H9 (cell line): ENCODE measurements at regions not wholly inside any gene's neighbourhood (a gene's known extent, or its start where the extent isn't known, plus 50 kb on each side); places are given as distances from the start of the nearest gene placed in this dataset.

Experiments
- DNase-seq: peaks from one replicate; pipeline ENCODE4 v3.0.0-alpha.2; 2017
- H2AFZ ChIP-seq: one replicate; pipeline ENCODE4 v1.6.1; 2013; ENCODE audit warnings: mild to moderate bottlenecking, low read length, control low read depth, moderate library complexity
- H2AK5ac ChIP-seq: 2 replicates; pipeline ENCODE4 v1.6.1; 2013; ENCODE audit warnings: low read length, control low read depth, mixed read lengths; ENCODE audit not compliant: insufficient read length
- H2BK120ac ChIP-seq: one replicate; pipeline ENCODE4 v1.6.1; 2013; ENCODE audit warnings: low read depth, mild to moderate bottlenecking, low read length, control low read depth, inconsistent platforms; ENCODE audit not compliant: poor library complexity, severe bottlenecking
- H2BK12ac ChIP-seq: 2 replicates; pipeline ENCODE4 v1.6.1; 2013; ENCODE audit warnings: low read length, control low read depth, mixed read lengths, low read depth; ENCODE audit not compliant: insufficient read length
- H2BK15ac ChIP-seq: 2 replicates; pipeline ENCODE4 v1.6.1; 2013; ENCODE audit warnings: low read depth, low read length, control low read depth
- H2BK20ac ChIP-seq: one replicate; pipeline ENCODE4 v1.6.1; 2013; ENCODE audit warnings: low read depth, mild to moderate bottlenecking, low read length, control low read depth, inconsistent platforms; ENCODE audit not compliant: poor library complexity, severe bottlenecking
- H2BK5ac ChIP-seq: 2 replicates; pipeline ENCODE4 v1.6.1; 2013; ENCODE audit warnings: low read length, control low read depth, mixed read lengths; ENCODE audit not compliant: insufficient read length
- H3K14ac ChIP-seq: 2 replicates; pipeline ENCODE4 v1.6.1; 2013; ENCODE audit warnings: low read length, control low read depth; ENCODE audit not compliant: insufficient read depth
- H3K18ac ChIP-seq: 2 replicates; pipeline ENCODE4 v1.6.1; 2013; ENCODE audit warnings: low read depth, mild to moderate bottlenecking, mixed read lengths, low read length, control low read depth; ENCODE audit not compliant: insufficient read length
- H3K23ac ChIP-seq: 2 replicates; pipeline ENCODE4 v1.6.1; 2013; ENCODE audit warnings: low read length, control low read depth, mixed read lengths, low read depth; ENCODE audit not compliant: insufficient read length
- H3K23me2 ChIP-seq: 2 replicates; pipeline ENCODE4 v1.6.1; 2013; ENCODE audit warnings: low read depth, mild to moderate bottlenecking, mixed read lengths, low read length, control low read depth; ENCODE audit not compliant: insufficient read length, poor library complexity, severe bottlenecking
- H3K27ac ChIP-seq: 2 replicates; pipeline ENCODE4 v1.5.1; 2013; ENCODE audit warnings: low read length, control low read depth, mixed read lengths, low read depth; ENCODE audit not compliant: insufficient read length
- H3K27me3 ChIP-seq: 2 replicates; pipeline ENCODE4 v1.6.1; 2013; ENCODE audit warnings: low read length, control low read depth, inconsistent platforms; ENCODE audit not compliant: insufficient read depth
- H3K4ac ChIP-seq: 2 replicates; pipeline ENCODE4 v1.6.1; 2013; ENCODE audit warnings: low read depth, mild to moderate bottlenecking, control low read depth, inconsistent platforms, low read length, moderate library complexity
- H3K4me1 ChIP-seq: 2 replicates; pipeline ENCODE4 v1.6.1; 2013; ENCODE audit warnings: low read length, control low read depth, inconsistent platforms; ENCODE audit not compliant: insufficient read depth
- H3K4me2 ChIP-seq: 2 replicates; pipeline ENCODE4 v1.6.1; 2013; ENCODE audit warnings: low read length, control low read depth, mixed read lengths; ENCODE audit not compliant: insufficient read length, insufficient read depth
- H3K56ac ChIP-seq: 2 replicates; pipeline ENCODE4 v1.6.1; 2013; ENCODE audit warnings: low read depth, mild to moderate bottlenecking, mixed read lengths, low read length, control low read depth; ENCODE audit not compliant: insufficient read length
- H3K79me1 ChIP-seq: 2 replicates; pipeline ENCODE4 v1.6.1; 2013; ENCODE audit warnings: low read depth, mild to moderate bottlenecking, moderate library complexity, low read length, control low read depth, inconsistent platforms; ENCODE audit not compliant: insufficient read depth, poor library complexity, severe bottlenecking
- H3K79me2 ChIP-seq: 2 replicates; pipeline ENCODE4 v1.6.1; 2013; ENCODE audit warnings: low read length, control low read depth, inconsistent platforms; ENCODE audit not compliant: insufficient read depth
- H3K9ac ChIP-seq: 2 replicates; pipeline ENCODE4 v1.6.1; 2013; ENCODE audit warnings: low read length, control low read depth, mixed read lengths; ENCODE audit not compliant: insufficient read length; ENCODE audit errors: extremely low read depth
- H3K9me3 ChIP-seq: one replicate; pipeline ENCODE4 v1.6.1; 2013; ENCODE audit warnings: low read depth, low read length, inconsistent platforms; ENCODE audit not compliant: control insufficient read depth
- H3T11ph ChIP-seq: one replicate; pipeline ENCODE4 v1.6.1; 2013; ENCODE audit warnings: mild to moderate bottlenecking, low read length, control low read depth, inconsistent platforms
- H4K20me1 ChIP-seq: one replicate; pipeline ENCODE4 v1.6.1; 2013; ENCODE audit not compliant: control insufficient read depth, insufficient read length, insufficient read depth
- H4K5ac ChIP-seq: 2 replicates; pipeline ENCODE4 v1.6.1; 2013; ENCODE audit warnings: low read depth, mild to moderate bottlenecking, mixed read lengths, low read length, control low read depth; ENCODE audit not compliant: insufficient read length
- H4K8ac ChIP-seq: replicated peaks from 2 replicates; pipeline ENCODE4 v1.6.1; 2013; ENCODE audit warnings: low read length, control low read depth, mixed read lengths, low read depth; ENCODE audit not compliant: insufficient read length
- H4K91ac ChIP-seq: 2 replicates; pipeline ENCODE4 v1.6.1; 2013; ENCODE audit warnings: low read depth, mild to moderate bottlenecking, moderate library complexity, mixed read lengths, low read length, control low read depth; ENCODE audit not compliant: insufficient read length
- H3K27ac Mint-ChIP-seq, 3 experiments: 2 replicates in 2 of 3; 3 replicates in 1 of 3; pipeline ENCODE4 v1.8.0; 2020 to 2021; ENCODE audit warnings: mixed read lengths in 3 of 3, mild to moderate bottlenecking in 1 of 3, moderate library complexity in 1 of 3
- H3K27me3 Mint-ChIP-seq: 2 replicates; pipeline ENCODE4 v1.8.0; 2021; ENCODE audit warnings: low read depth, mild to moderate bottlenecking, moderate library complexity, mixed read lengths
- H3K36me3 Mint-ChIP-seq, 3 experiments: 2 replicates in 2 of 3; 3 replicates in 1 of 3; pipeline ENCODE4 v1.8.0; 2020 to 2021; ENCODE audit warnings: low read depth in 3 of 3, mixed read lengths in 3 of 3; ENCODE audit not compliant: insufficient read depth in 1 of 3
- H3K4me1 Mint-ChIP-seq, 2 experiments: 2 replicates each; pipeline ENCODE4 v1.8.0; 2020; ENCODE audit warnings: mixed read lengths in 2 of 2
- H3K4me3 Mint-ChIP-seq, 2 experiments: 2 replicates in 1 of 2; 3 replicates in 1 of 2; pipeline ENCODE4 v1.8.0; 2020 to 2021; ENCODE audit warnings: mild to moderate bottlenecking in 2 of 2, mixed read lengths in 2 of 2, moderate library complexity in 1 of 2
- H3K9me3 Mint-ChIP-seq, 2 experiments: 2 replicates in 1 of 2; 3 replicates in 1 of 2; pipeline ENCODE4 v1.8.0; 2020; ENCODE audit warnings: mild to moderate bottlenecking in 2 of 2, mixed read lengths in 2 of 2, moderate library complexity in 1 of 2
- CTCF ChIP-seq: fragments of 200-600 bp; sonication (generic); conservative IDR thresholded peaks from 3 replicates; pipeline ENCODE4 v1.8.0; 2021; ENCODE audit warnings: antibody characterized with exemption, mild to moderate bottlenecking
- WGBS: extraction: QIAGEN DNeasy Blood & Tissue Kit; methylation state at CpG from one replicate; pipeline ENCODE4 v1.1.7; 2013; ENCODE audit warnings: missing lambda C conversion rate, low lambda C conversion rate, mixed read lengths; ENCODE audit not compliant: insufficient read length; ENCODE audit errors: extremely low coverage; 5-methylcytosine and 5-hydroxymethylcytosine counted together

GRCh38 chr12:25056011-25056410 lies 107.1 kb upstream of the BCAT1 start:
- Histone ChIP-seq H3T11ph (no peak overlapping the region), H2BK12ac (no peak overlapping the region), H4K91ac (no peak overlapping the region), H2AK5ac (no peak overlapping the region), H3K14ac (no peak overlapping the region), H3K23me2 (no peaks in the 10 kb centered on the region), H3K4me1 (peaks cover 4% of the 10 kb centered on the region; the same call in 1 of the 2 replicates), H3K9me3 (no peaks in the 10 kb centered on the region), H2BK20ac (no peak overlapping the region), H2BK5ac (no peak overlapping the region), H4K8ac (no peak overlapping the region), H3K79me1 (no peaks in the 10 kb centered on the region), H3K56ac (no peak overlapping the region), H4K5ac (no peak overlapping the region), H3K23ac (no peak overlapping the region), H3K4ac (no peak overlapping the region), H3K4me2 (no peak overlapping the region), H3K18ac (no peak overlapping the region), H4K20me1 (no peaks in the 10 kb centered on the region), H3K9ac (peak overlapping the region; percentile 19), H3K27ac (no peak overlapping the region), H2BK120ac (no peak overlapping the region), H3K79me2 (no peaks in the 10 kb centered on the region), H2BK15ac (no peak overlapping the region), H2AFZ (no peak overlapping the region), H3K27me3 (no peaks in the 10 kb centered on the region)
- Mint-ChIP-seq H3K27me3 (no peaks in the 10 kb centered on the region; the same call in 1 of the 2 replicates), H3K9me3 (no peaks in the 10 kb centered on the region), H3K4me1 (peaks cover 9 to 13% of the 10 kb centered on the region in 2 experiments), H3K4me3 (no peak overlapping the region), H3K27ac (no peak overlapping the region; a peak in 2 of 7 replicates), H3K36me3 (no peaks in the 10 kb centered on the region)
- TF ChIP-seq CTCF = no peak
- WGBS = no CpG with 5 or more reads among the region's 5 CpGs
- no peak for DNase-seq
